Progenitor cell of endocrine pancreas (in vitro differentiated cells): ENCODE measurements at regions not wholly inside any gene's neighbourhood (a gene's known extent, or its start where the extent isn't known, plus 50 kb on each side); places are given as distances from the start of the nearest gene placed in this dataset.

Source experiments
- DNase-seq: peaks from one replicate; pipeline ENCODE4 v3.0.0; 2021; ENCODE audit warnings: low spot score; ENCODE audit not compliant: unreplicated experiment
- H3K27ac Mint-ChIP-seq: 2 replicates; pipeline ENCODE4 v1.8.0; 2021; ENCODE audit warnings: mild to moderate bottlenecking, moderate library complexity, mixed read lengths
- H3K27me3 Mint-ChIP-seq: 2 replicates; pipeline ENCODE4 v1.8.0; 2021; ENCODE audit warnings: mixed read lengths
- H3K36me3 Mint-ChIP-seq: 2 replicates; pipeline ENCODE4 v1.8.0; 2022; ENCODE audit warnings: mixed read lengths; ENCODE audit not compliant: insufficient read depth
- H3K4me1 Mint-ChIP-seq: 2 replicates; pipeline ENCODE4 v1.8.0; 2021; ENCODE audit warnings: low read depth, mixed read lengths
- H3K4me3 Mint-ChIP-seq: 2 replicates; pipeline ENCODE4 v1.8.0; 2021; ENCODE audit warnings: low read depth, mild to moderate bottlenecking, moderate library complexity, mixed read lengths
- H3K9me3 Mint-ChIP-seq: 2 replicates; pipeline ENCODE4 v1.8.0; 2021; ENCODE audit warnings: low read depth, mixed read lengths
- CTCF ChIP-seq: fragments of 200-600 bp; sonication (generic); IDR thresholded peaks from one replicate; pipeline ENCODE4 v1.5.0; 2021; ENCODE audit warnings: antibody characterized with exemption, mild to moderate bottlenecking; ENCODE audit not compliant: unreplicated experiment

GRCh38 chr2:215548714-215549113, 112.8 kb upstream of the FN1 start:
- no peaks in the 10 kb centered on the region for H3K27me3 Mint-ChIP-seq
- no peak overlapping the region for H3K4me3 Mint-ChIP-seq
- peaks cover 9% of the 10 kb centered on the region for H3K9me3 Mint-ChIP-seq
- no peak for DNase-seq
- peaks cover 11% of the 10 kb centered on the region for H3K4me1 Mint-ChIP-seq
- no peak overlapping the region for H3K27ac Mint-ChIP-seq
- no peak for TF ChIP-seq CTCF
- H3K36me3 Mint-ChIP-seq = no peaks in the 10 kb centered on the region

GRCh38 chr2:215542690-215543089, 106.8 kb upstream of the FN1 start:
- no peak for TF ChIP-seq CTCF
- no peak for DNase-seq
- no peaks in the 10 kb centered on the region for H3K36me3 Mint-ChIP-seq
- H3K27ac Mint-ChIP-seq = no peak overlapping the region
- H3K4me3 Mint-ChIP-seq = no peak overlapping the region
- H3K4me1 Mint-ChIP-seq = peaks cover 6% of the 10 kb centered on the region
- H3K9me3 Mint-ChIP-seq = peaks cover 12% of the 10 kb centered on the region
- no peaks in the 10 kb centered on the region for H3K27me3 Mint-ChIP-seq

GRCh38 chr2:215540658-215541057, 104.8 kb upstream of the FN1 start:
- no peak overlapping the region for H3K4me3 Mint-ChIP-seq
- no peaks in the 10 kb centered on the region for H3K36me3 Mint-ChIP-seq
- no peak for TF ChIP-seq CTCF
- H3K27me3 Mint-ChIP-seq = no peaks in the 10 kb centered on the region
- H3K9me3 Mint-ChIP-seq = peaks cover 9% of the 10 kb centered on the region
- DNase-seq = no peak
- H3K4me1 Mint-ChIP-seq = peaks cover 6% of the 10 kb centered on the region
- H3K27ac Mint-ChIP-seq = no peak overlapping the region

GRCh38 chr2:215537611-215538010, 101.7 kb upstream of the FN1 start:
- H3K4me1 Mint-ChIP-seq = peaks cover 14% of the 10 kb centered on the region
- H3K36me3 Mint-ChIP-seq = peaks cover 2% of the 10 kb centered on the region
- H3K27me3 Mint-ChIP-seq = no peaks in the 10 kb centered on the region
- no peak overlapping the region for H3K4me3 Mint-ChIP-seq
- no peak overlapping the region for H3K27ac Mint-ChIP-seq
- peaks cover 23% of the 10 kb centered on the region for H3K9me3 Mint-ChIP-seq
- no peak for TF ChIP-seq CTCF
- DNase-seq = no peak

- H3K9me3 Mint-ChIP-seq = peaks cover 18% of the 10 kb centered on the region
- DNase-seq = no peak
- H3K27me3 Mint-ChIP-seq = no peaks in the 10 kb centered on the region
- H3K4me1 Mint-ChIP-seq = peaks cover 17% of the 10 kb centered on the region
- H3K4me3 Mint-ChIP-seq = no peak overlapping the region
- no peak overlapping the region for H3K27ac Mint-ChIP-seq
- no peak for TF ChIP-seq CTCF
- H3K36me3 Mint-ChIP-seq = peaks cover 2% of the 10 kb centered on the region
Measured at GRCh38 chr2:215536510-215536909, 100.6 kb upstream of the FN1 start.
